Esophagus squamous epithelium (tissue), 4 donors: ENCODE measurements at regions not wholly inside any gene's neighbourhood (a gene's known extent, or its start where the extent isn't known, plus 50 kb on each side); places are given as distances from the start of the nearest gene placed in this dataset.

Experiments
- POLR2A ChIP-seq, 4 donors: fragments of 450-650 bp; IDR thresholded peaks; one replicate each; pipeline ENCODE4 v1.6.1; 2017; ENCODE audit warnings: antibody characterized with exemption in 4 of 4, mild to moderate bottlenecking in 4 of 4, moderate library complexity in 3 of 4
- TF ChIP-seq, protein P1 (sequence below), 6 experiments: fragments of 450-650 bp in 4 of 6; fragments of 200-600 bp in 2 of 6; sonication (generic) in 2 of 6; IDR thresholded peaks; one replicate each; pipeline ENCODE4 v1.5.1; 2016 to 2019; ENCODE audit warnings: antibody characterized with exemption in 6 of 6, mild to moderate bottlenecking in 4 of 6, moderate library complexity in 4 of 6

DNA sequence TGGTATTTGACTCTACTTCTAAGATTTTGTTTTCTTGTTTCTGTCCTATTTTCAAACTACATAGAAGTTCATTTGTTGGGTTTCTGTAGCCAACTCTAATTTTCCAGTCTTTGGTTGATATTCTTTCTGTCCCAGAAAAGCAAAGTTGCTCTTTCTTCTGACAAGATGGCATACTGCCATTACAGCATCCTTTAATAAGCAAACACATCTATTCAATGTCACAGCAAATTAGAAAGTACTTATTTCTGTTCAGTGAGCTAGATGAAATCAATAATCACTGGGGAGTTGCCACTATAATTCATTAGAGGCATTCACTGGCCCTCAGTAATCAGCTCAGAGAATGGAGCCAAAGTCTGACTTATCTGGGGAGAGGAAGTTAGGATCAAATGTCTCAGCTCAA, 1258.0 kb upstream of the IGFBP7 start:
- TF ChIP-seq, protein P1, sequence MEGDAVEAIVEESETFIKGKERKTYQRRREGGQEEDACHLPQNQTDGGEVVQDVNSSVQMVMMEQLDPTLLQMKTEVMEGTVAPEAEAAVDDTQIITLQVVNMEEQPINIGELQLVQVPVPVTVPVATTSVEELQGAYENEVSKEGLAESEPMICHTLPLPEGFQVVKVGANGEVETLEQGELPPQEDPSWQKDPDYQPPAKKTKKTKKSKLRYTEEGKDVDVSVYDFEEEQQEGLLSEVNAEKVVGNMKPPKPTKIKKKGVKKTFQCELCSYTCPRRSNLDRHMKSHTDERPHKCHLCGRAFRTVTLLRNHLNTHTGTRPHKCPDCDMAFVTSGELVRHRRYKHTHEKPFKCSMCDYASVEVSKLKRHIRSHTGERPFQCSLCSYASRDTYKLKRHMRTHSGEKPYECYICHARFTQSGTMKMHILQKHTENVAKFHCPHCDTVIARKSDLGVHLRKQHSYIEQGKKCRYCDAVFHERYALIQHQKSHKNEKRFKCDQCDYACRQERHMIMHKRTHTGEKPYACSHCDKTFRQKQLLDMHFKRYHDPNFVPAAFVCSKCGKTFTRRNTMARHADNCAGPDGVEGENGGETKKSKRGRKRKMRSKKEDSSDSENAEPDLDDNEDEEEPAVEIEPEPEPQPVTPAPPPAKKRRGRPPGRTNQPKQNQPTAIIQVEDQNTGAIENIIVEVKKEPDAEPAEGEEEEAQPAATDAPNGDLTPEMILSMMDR (IDR thresholded peaks at IDR 0.05), result no peak
- TF ChIP-seq POLR2A (IDR thresholded peaks at IDR 0.05), result no peak
